ENCODE measurements at regions not wholly inside any gene's neighbourhood (a gene's known extent, or its start where the extent isn't known, plus 50 kb on each side); places are given as distances from the start of the nearest gene placed in this dataset.
"Not testable (repeated sequence)": the region's sequence is repeated elsewhere in the genome, so short reads cannot be mapped to it uniquely, and the experiment has no call there.

- DNase-seq = no peak
These were observed 227.6 kb downstream of the MINAR1 start for GRCh38 chr15:79659691-79660090.

- no peak for DNase-seq
These were observed 229.3 kb downstream of the MINAR1 start for GRCh38 chr15:79661411-79661810.

- no peak for DNase-seq
These were observed 223.2 kb downstream of the MTHFS start for GRCh38 chr15:79673416-79674123.

DNA sequence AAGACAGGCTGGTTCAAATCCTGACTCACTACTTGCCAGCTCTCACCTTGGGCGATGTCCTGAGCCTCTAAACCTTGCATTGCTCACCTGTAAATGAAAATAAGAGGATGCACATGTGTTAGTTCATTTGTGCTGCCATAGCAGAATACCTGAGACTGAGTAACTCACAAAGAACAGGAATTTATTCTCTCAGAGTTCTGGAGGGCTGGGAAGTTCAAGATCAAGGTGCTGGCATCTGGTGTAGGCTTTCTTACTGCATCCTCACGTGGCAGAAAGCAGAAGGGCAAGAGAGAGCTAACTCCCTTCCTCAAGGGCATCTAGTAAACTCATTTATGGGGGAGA lies 222.7 kb downstream of the MTHFS start:
- DNase-seq = no peak

- DNase-seq = no peak
These were observed 220.8 kb downstream of the MTHFS start for GRCh38 chr15:79675982-79676381.

GRCh38 chr15:79676621-79677020 lies 220.2 kb downstream of the MTHFS start:
- no peak for DNase-seq

- no peak for DNase-seq
These were observed 219.6 kb downstream of the MTHFS start for GRCh38 chr15:79677241-79677640.

GRCh38 chr15:79678032-79678701 lies 218.6 kb downstream of the MTHFS start:
- no peak for DNase-seq

GRCh38 chr15:79680720-79681119 lies 216.1 kb downstream of the MTHFS start:
- no peak for DNase-seq

GRCh38 chr15:79682285-79682684 lies 214.5 kb downstream of the MTHFS start:
- DNase-seq = peak; percentile 23 to 32

DNA sequence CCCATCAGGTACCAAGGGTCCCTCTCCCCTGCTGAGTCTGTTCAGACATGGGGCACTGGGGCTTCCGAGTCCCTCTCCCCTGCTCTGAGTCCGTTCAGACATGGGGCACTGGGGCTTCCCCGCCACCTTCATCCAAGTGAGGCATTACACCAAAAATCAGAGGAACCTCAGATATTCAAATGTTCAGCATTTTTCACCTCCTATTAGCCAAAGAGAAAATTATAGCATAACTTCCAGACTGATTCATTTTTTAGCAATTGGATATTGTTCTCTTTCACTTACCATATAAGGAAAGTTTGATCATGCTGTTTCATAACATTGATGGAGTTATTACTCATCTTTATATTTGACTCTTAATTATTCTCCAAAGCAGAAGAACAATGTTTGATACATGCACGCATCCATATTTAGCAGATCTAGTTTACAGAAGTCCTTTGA lies 213.9 kb downstream of the MTHFS start:
- DNase-seq = no peak

- DNase-seq = no peak
These were observed 207.8 kb downstream of the MTHFS start for GRCh38 chr15:79689030-79689429.

- DNase-seq = no peak
These were observed 195.8 kb downstream of the MTHFS start for GRCh38 chr15:79700951-79701480.

GRCh38 chr15:79702621-79703020 lies 194.2 kb downstream of the MTHFS start:
- no peak for DNase-seq

DNA sequence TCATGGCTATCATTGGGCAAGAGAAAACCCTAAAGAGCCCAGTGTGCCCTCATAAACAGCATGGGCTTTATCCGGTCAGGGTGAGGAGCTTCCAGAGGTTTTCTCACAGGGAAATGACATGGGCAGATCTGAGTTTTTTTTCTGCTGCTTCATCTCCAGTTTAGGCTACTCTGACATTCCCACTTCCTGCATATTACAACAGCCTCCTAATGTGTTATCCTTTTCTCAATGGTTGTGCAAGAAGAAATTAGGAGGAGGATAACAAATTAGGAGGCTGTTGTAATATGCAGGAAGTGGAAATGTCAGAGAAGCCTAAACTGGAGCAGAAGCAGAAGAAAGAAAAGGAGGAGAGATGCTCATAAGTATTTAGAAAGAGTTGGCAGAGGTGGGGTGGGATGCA lies 175.6 kb downstream of the MTHFS start:
- no peak for DNase-seq

DNA sequence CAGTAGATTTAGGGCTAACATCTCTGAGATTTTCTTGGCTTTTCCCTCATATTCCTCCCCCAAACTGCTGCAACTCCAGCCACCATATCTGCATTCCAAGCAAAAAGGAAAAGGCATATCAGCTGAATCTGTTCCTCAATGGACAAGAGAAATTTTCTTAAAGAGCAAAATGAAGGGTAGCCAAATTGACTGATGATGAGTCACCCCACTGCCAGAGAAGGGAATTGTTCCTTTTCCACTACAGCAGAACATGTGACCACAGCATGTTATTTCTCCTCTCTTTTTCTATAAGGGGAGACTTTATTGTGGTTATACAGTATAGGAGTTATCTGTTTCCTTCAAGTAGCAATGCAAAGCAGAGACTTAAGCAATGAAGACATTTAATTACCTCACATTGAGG lies 172.5 kb downstream of the MTHFS start:
- no peak for DNase-seq

- no peak for DNase-seq
These were observed 172.0 kb downstream of the MTHFS start for GRCh38 chr15:79724804-79725203.

DNA sequence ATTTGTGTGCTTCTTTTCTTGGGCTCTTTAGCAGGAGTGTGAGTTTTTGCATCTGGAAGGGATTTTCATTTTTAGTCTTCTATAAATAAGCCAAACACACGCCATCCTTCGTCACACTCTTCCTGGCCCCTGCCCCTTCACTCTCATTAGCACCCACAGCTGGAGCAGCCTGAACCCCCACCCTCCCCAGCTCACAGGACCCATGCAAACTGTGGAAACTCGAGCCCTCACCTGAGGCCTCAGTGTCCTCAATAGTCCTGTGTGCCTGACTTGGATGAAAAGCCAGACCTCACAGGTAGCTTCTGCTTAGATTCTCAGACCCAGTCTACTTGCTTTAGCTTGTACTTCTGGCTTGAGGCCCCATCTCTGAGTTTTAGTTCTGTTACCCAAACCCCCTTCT lies 167.9 kb downstream of the MTHFS start:
- DNase-seq = no peak

GRCh38 chr15:79736435-79737000 lies 160.3 kb downstream of the MTHFS start:
- no peak for DNase-seq

DNA sequence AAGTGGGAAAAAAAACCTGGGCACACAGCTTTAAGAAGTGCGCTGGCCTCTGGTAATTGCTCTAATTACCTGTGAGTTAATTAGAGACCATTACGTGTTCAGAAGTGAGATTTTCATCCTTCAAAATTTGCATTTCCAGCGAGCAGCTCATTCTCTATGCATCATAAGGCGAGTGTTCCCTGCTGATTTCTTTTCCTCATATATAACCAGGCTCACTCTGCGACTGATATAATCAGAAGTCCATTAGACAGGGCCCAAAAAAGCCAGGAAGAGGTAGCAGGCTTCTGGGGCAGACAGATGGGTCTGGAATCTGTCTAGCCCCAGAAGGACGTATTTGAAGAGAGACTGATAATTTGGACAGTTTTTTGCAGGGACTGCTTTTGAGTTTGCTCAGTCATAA lies 158.7 kb downstream of the MTHFS start:
- no peak for DNase-seq

DNA sequence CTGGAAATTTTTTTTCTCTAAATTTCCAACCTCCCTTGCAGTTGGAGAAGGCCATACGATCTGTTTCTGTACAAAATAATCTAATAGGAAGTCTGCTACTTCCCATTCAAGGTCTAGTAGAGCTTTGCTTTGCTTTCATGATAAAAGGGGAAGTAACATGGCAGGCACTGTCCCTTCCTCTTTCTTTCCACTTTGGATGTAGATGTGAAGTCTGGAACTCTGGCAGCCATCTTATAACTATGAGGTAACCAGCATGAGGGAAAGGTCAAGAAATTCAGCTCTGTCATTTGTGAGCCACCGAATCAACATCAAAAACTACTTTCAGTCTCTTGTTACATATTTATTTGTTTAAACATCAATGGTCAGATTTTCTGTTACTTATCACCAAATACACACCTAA lies 156.3 kb downstream of the MTHFS start:
- no peak for DNase-seq

DNA sequence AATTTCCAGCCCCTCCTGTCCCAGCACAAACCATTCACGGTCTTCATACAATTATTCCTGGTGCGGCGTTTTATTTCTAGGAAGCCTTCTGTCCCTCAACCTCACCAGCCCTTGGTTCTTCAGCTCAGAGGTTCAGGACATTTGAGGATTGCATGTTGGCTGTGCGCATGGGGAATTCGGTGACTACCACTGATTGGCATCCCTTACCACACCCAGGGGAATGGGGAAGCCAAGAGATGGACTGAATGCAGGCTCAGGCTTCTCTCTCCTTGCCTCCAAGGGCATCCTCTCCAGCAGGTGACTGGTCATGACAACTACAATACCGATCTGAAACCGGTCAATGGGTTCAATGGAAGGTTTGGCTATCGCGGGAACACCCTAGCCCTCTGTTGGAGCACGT lies 153.8 kb downstream of the MTHFS start:
- DNase-seq = no peak

DNA sequence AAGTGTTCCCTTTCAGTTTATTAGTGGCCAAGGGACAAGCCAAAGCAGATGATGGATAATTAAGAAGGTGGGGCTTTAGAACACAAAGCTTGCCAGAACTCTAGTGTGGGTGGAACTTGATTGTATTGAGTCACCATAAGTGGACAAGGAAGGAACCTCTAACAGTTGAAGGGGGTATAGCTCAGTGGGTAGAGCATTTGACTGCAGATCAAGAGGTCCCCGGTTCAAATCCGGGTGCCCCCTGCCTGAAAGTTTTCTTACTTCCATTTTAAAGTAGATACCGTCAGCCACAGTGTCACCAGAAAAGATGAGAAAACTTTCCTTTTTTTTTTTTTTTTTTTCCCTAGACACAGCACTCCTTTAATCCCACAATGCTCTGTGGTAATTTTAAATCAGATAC lies 152.3 kb downstream of the MTHFS start:
- not testable (repeated sequence) for DNase-seq
